HG02885 (cell line): ENCODE measurements at regions not wholly inside any gene's neighbourhood (a gene's known extent, or its start where the extent isn't known, plus 50 kb on each side); places are given as distances from the start of the nearest gene placed in this dataset.

Experiments
- ATAC-seq: cut with Tn5 transposase; IDR thresholded peaks from one replicate; pipeline ENCODE4 v1.9.1; 2021; ENCODE audit warnings: mild to moderate bottlenecking; ENCODE audit not compliant: unreplicated experiment, poor library complexity

DNA sequence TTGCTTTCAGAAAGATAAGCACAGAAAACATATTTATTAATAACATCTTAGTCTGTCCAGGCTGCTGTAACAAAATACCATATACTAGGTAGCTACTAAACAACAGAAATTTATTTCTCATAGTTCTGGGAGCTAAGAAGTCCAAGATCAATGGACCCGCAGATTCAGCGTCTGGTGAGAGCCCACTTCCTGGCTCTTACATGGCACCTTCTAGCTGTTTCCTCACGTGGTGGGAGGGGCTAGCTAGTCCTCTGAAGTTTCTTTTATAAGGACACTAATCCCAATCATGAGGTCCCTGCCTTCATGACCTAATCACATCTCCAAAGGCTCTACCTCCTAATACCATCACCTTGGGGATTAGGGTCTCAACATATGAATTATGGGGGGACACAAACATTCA, 57.2 kb upstream of the AFF2 start:
- ATAC-seq: no peak

DNA sequence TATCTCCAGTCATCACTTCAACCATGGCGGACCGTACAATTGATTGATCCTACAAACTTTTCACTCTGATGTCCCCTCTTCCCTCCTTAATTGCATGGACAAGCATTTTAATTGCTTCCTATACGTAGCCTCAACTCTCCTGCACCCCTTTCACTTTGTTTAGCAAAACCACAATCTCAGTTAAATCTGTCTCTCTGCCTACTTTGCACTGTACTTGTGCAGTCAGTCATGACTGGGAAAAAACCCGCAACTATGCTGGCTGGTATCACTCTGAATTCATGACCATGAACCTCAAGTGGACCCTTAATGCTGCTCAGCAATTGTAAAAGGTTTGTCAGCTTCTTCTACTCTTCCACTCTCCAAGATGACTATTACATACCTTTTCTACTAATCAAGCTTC, 51.7 kb upstream of the AFF2 start:
- no peak for ATAC-seq
